Activated CD4-positive, alpha-beta T cell treated with anti-CD3 and anti-CD28 coated beads, Interleukin-2, Interleukin-6, amounts not matched to agents 100 ng/mL and 50 ng/mL, durations not matched to agents 16 hours and 8 hours (primary cell): ENCODE measurements at regions not wholly inside any gene's neighbourhood (a gene's known extent, or its start where the extent isn't known, plus 50 kb on each side); places are given as distances from the start of the nearest gene placed in this dataset.
"Not testable (repeated sequence)": the region's sequence is repeated elsewhere in the genome, so short reads cannot be mapped to it uniquely, and the experiment has no call there.

Experiments
- DNase-seq: peaks from one replicate; pipeline ENCODE4 v3.0.0-alpha.2; 2020

DNA sequence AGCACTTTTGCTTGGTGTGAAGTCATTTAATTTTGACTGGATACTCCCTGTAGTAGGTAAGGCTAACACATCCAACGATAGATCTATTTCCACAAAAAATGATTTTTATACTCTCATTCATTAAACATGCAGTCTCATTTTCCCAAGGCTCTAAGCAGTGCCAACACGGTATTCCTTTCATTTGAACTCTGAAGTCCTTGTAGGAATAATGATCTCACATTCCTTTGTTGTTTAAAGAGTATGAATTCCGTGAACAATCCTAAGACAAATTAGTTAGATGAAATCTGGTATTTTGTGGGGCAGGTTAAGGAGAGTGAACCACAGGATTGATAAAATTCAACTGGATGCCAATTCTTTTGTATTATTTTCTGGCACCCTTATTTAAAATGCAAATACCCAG, 66.6 kb downstream of the LACC1 start:
- no peak for DNase-seq

DNA sequence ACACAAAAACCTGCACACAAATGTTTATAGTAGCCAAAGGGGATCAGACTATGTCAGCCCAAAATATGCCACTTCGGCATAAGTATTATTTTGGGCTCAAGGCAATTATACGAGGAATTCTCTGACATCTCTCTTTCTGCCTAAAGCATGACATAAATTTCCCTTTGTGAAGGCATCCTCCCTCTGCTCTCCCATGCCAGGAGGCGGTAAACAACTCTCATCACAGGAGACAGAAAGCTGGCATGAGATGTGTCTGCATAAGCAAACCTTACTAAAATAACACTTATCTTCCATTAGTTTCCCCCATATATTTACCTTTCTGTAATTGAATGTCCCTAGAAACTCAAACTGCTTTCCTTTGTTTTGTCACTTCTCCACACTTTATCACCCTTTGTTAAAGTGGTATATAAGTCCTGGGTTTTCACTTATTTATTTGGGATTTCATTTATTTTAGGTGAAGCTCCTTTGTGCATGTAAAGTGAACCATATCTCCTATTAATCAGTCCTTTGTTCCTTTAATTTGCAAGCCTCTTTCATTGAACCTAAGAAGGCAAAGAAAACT, 68.3 kb downstream of the LACC1 start:
- no peak for DNase-seq

DNA sequence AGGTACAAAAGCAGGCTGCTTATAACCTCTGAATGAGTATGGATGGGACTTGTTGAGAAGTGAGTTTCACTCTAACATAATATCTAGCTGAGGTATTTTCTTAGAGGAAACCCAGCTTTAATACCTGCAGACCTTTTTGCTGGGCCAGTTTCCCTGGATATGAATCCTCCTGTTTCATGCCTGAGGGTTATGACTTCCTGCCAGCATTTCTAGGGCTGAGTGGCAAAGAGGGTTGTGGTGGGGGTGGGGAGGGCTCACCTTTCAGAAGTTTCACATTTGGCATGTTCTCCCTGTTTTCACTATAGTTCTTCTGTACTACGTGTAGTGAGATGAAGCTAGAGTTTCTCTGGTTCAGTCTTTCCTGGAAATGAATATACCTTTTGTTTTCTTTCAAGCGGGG, 73.7 kb downstream of the LACC1 start:
- no peak for DNase-seq

DNA sequence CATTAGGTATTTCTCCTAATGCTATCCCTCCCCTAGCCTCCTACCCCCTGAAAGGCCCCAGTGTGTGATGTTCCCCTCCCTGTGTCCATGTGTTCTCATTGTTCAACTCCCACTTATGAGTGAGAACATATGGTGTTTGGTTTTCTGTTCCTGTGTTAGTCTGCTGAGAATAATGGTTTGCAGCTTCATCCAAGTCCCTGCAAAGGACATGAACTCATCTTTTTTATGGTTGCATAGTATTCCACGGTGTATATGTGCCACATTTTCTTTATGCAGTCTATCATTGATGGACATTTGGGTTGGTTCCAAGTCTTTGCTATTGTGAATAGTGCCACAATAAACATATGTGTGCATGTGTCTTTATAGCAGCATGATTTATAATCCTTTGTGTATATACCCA, 77.3 kb downstream of the LACC1 start:
- not testable (repeated sequence) for DNase-seq

- DNase-seq: no peak
These were observed 79.6 kb downstream of the LACC1 start for GRCh38 chr13:43959291-43959690.

DNA sequence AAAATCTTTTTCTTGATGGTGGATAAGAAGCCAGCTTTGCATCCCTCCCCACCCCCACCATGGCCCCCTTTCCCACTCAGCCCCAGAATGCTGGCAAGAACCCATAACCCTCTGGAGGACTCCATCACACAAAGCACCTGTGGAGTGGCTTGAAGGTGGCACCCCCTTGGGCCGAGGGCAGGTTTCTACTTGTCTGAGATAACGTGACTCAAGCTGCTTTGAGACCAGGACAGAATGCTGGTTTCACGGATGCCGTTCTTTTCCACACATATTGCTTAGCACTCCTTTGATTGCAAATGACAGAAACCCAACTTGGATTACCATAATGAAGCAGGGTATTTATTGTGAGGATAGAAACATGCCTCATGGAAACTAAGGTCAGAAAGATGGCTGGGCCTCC, 82.2 kb downstream of the LACC1 start:
- no peak for DNase-seq

DNA sequence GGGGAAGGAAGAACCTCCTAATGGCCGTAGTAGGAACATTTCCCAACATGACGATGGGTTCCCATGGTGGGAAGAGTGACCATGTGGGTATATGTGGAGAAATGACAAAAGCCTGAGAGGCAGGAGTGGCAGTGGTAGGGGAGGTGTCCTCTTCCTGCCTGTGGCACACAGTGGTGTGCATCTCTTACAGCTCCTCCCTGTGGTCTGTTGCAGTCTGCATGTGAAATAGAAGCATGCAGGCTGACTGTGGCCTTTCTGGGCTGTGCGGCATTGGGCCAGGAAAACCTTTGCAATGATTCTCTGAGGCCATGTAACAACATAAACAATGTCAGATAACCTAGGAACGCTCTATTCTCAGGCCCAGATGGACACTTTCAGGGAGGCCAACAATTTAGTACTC, 84.0 kb downstream of the LACC1 start:
- DNase-seq: no peak

GRCh38 chr13:43964698-43965458, 85.2 kb downstream of the LACC1 start:
- DNase-seq: no peak

- no peak for DNase-seq
These were observed 85.7 kb downstream of the LACC1 start for GRCh38 chr13:43965459-43965845.

- not testable (repeated sequence) for DNase-seq
These were observed 88.7 kb downstream of the LACC1 start for GRCh38 chr13:43968251-43968942.

GRCh38 chr13:43968943-43969690, 89.4 kb downstream of the LACC1 start:
- DNase-seq: not testable (repeated sequence)

DNA sequence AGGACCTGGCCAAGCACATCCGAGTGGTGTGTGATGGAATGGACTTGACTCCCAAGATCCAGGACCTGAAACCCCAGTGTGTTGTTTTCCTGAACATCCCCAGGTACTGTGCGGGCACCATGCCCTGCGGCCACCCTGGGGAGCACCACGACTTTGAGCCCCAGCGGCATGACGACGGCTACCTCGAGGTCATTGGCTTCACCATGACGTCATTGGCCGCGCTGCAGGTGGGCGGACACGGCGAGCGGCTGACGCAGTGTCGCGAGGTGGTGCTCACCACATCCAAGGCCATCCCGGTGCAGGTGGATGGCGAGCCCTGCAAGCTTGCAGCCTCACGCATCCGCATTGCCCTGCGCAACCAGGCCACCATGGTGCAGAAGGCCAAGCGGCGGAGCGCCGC, 90.2 kb downstream of the LACC1 start:
- not testable (repeated sequence) for DNase-seq

DNA sequence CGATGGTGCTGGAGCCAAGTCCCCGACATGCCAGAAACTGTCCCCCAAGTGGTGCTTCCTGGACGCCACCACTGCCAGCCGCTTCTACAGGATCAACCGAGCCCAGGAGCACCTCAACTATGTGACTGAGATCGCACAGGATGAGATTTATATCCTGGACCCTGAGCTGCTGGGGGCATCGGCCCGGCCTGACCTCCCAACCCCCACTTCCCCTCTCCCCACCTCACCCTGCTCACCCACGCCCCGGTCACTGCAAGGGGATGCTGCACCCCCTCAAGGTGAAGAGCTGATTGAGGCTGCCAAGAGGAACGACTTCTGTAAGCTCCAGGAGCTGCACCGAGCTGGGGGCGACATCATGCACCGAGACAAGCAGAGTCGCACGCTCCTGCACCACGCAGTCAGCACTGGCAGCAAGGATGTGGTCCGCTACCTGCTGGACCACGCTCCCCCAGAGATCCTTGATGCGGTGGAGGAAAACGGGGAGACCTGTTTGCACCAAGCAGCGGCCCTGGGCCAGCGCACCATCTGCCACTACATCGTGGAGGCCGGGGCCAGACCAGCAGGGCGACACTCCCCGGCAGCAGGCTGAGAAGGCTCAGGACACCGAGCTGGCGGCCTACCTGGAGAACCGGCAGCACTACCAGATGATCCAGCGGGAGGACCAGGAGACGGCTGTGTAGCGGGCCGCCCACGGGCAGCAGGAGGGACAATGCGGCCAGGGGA, 91.0 kb downstream of the LACC1 start:
- DNase-seq: not testable (repeated sequence)

GRCh38 chr13:43971324-43971723, 91.6 kb downstream of the LACC1 start:
- not testable (repeated sequence) for DNase-seq

- no peak for DNase-seq
These were observed 98.2 kb downstream of the LACC1 start for GRCh38 chr13:43977911-43978310.

DNA sequence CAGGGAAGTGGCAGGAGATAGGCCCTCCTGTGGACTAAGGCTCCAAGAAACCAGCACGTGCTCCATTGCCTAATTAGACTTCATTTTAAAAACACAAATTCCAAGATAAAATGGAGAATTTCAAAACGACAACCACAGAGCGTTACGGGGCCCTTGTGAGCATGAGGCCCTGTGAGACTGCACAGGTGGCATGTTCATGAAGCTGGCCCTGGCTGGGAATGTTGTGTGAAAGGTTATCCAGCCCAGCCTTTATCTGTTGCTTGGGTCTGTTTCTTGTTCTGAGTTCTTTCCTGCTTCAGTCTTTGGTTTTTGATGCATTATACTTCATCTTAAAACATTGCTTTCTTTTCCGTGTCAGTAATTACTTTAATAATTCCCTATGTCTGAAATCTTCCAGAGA, 99.0 kb downstream of the LACC1 start:
- DNase-seq: no peak

GRCh38 chr13:43979492-43979891, 99.8 kb downstream of the LACC1 start:
- no peak for DNase-seq

- no peak for DNase-seq
These were observed 100.9 kb downstream of the LACC1 start for GRCh38 chr13:43980587-43980986.

GRCh38 chr13:43981091-43981490, 101.4 kb downstream of the LACC1 start:
- no peak for DNase-seq

GRCh38 chr13:43981512-43982301, 102.0 kb downstream of the LACC1 start:
- no peak for DNase-seq

- DNase-seq: no peak
These were observed 103.7 kb downstream of the LACC1 start for GRCh38 chr13:43983373-43983772.

- DNase-seq: no peak
These were observed 104.6 kb downstream of the LACC1 start for GRCh38 chr13:43984292-43984691.
